Vagina (tissue), 2 donors: ENCODE measurements at regions not wholly inside any gene's neighbourhood (a gene's known extent, or its start where the extent isn't known, plus 50 kb on each side); places are given as distances from the start of the nearest gene placed in this dataset.
"Not testable (repeated sequence)": the region's sequence is repeated elsewhere in the genome, so short reads cannot be mapped to it uniquely, and the experiment has no call there.

Source experiments
- POLR2A ChIP-seq, 2 donors: fragments of 450-650 bp; IDR thresholded peaks; one replicate each; pipeline ENCODE4 v1.6.1; 2017; ENCODE audit warnings: antibody characterized with exemption in 2 of 2, mild to moderate bottlenecking in 2 of 2, moderate library complexity in 2 of 2
- POLR2AphosphoS5 ChIP-seq, 2 donors: sonication (generic); formaldehyde crosslinking; IDR thresholded peaks; one replicate each; pipeline ENCODE4 v1.9.0; 2017; ENCODE audit warnings: antibody characterized with exemption in 2 of 2, mild to moderate bottlenecking in 2 of 2, low read depth in 1 of 2; ENCODE audit not compliant: insufficient read depth in 1 of 2
- TF ChIP-seq, protein P1 (sequence below), 3 experiments: fragments of 450-650 bp in 2 of 3; fragments of 200-600 bp in 1 of 3; sonication (generic) in 1 of 3; IDR thresholded peaks; one replicate each; pipeline ENCODE4 v1.5.1; 2017 to 2019; ENCODE audit warnings: antibody characterized with exemption in 3 of 3, mild to moderate bottlenecking in 2 of 3, moderate library complexity in 2 of 3

GRCh38 chr1:192885387-192885786 lies 76.5 kb downstream of the RGS2 start:
- TF ChIP-seq, protein P1, sequence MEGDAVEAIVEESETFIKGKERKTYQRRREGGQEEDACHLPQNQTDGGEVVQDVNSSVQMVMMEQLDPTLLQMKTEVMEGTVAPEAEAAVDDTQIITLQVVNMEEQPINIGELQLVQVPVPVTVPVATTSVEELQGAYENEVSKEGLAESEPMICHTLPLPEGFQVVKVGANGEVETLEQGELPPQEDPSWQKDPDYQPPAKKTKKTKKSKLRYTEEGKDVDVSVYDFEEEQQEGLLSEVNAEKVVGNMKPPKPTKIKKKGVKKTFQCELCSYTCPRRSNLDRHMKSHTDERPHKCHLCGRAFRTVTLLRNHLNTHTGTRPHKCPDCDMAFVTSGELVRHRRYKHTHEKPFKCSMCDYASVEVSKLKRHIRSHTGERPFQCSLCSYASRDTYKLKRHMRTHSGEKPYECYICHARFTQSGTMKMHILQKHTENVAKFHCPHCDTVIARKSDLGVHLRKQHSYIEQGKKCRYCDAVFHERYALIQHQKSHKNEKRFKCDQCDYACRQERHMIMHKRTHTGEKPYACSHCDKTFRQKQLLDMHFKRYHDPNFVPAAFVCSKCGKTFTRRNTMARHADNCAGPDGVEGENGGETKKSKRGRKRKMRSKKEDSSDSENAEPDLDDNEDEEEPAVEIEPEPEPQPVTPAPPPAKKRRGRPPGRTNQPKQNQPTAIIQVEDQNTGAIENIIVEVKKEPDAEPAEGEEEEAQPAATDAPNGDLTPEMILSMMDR (IDR thresholded peaks at IDR 0.05) = not testable (repeated sequence)
- not testable (repeated sequence) for TF ChIP-seq POLR2A (IDR thresholded peaks at IDR 0.05); POLR2AphosphoS5 (IDR thresholded peaks at IDR 0.05; ENCODE audit: insufficient read depth in 1 of 2, low read depth in 1 of 2)
